Fibroblast of mammary gland (primary cell): ENCODE measurements at regions not wholly inside any gene's neighbourhood (a gene's known extent, or its start where the extent isn't known, plus 50 kb on each side); places are given as distances from the start of the nearest gene placed in this dataset.

ENCODE experiments used
- DNase-seq: peaks from one replicate; pipeline ENCODE4 v3.0.0-alpha.2; 2010; ENCODE audit warnings: low read depth
- H3K4me3 ChIP-seq: 2 replicates; pipeline ENCODE4 v1.5.1; 2011; ENCODE audit warnings: low read depth, mild to moderate bottlenecking, low read length, moderate library complexity; ENCODE audit not compliant: control insufficient read depth
- TF ChIP-seq, protein P1 (sequence below): conservative IDR thresholded peaks from 2 replicates; pipeline ENCODE4 v1.5.1; 2011; ENCODE audit warnings: low read depth, low read length, inconsistent platforms; ENCODE audit not compliant: control insufficient read depth, insufficient read depth

- no peak for DNase-seq
- H3K4me3 ChIP-seq = no peak overlapping the region
- TF ChIP-seq, protein P1, sequence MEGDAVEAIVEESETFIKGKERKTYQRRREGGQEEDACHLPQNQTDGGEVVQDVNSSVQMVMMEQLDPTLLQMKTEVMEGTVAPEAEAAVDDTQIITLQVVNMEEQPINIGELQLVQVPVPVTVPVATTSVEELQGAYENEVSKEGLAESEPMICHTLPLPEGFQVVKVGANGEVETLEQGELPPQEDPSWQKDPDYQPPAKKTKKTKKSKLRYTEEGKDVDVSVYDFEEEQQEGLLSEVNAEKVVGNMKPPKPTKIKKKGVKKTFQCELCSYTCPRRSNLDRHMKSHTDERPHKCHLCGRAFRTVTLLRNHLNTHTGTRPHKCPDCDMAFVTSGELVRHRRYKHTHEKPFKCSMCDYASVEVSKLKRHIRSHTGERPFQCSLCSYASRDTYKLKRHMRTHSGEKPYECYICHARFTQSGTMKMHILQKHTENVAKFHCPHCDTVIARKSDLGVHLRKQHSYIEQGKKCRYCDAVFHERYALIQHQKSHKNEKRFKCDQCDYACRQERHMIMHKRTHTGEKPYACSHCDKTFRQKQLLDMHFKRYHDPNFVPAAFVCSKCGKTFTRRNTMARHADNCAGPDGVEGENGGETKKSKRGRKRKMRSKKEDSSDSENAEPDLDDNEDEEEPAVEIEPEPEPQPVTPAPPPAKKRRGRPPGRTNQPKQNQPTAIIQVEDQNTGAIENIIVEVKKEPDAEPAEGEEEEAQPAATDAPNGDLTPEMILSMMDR = no peak
These were observed 624.8 kb upstream of the LMCD1 start for GRCh38 chr3:7876741-7877297.

GRCh38 chr3:7877312-7877711, 624.3 kb upstream of the LMCD1 start:
- no peak overlapping the region for H3K4me3 ChIP-seq
- DNase-seq = no peak
- TF ChIP-seq, protein P1 = no peak

DNA sequence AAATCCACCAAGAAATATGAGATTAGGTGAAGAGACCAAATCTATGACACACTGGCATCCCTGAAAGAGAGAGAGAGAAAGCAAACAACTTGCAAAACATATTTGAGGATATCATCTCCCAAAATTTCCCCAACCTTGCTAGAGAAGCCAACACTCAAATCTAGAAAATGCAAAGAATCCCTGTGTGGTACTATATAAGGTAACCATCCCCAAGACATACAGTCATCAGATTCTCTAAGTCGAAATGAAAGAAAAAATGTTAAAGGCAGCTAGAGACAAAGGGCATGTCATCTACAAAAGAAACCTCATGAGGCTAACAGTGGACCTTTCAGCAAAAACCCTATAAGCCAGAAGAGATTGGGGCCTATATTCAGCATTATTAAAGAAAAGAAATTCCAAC, 622.1 kb upstream of the LMCD1 start:
- no peak overlapping the region for H3K4me3 ChIP-seq

GRCh38 chr3:7881946-7882345, 619.7 kb upstream of the LMCD1 start:
- no peak for DNase-seq

More for the DNA sequence above, 622.1 kb upstream of the LMCD1 start:
- no peak for DNase-seq
- TF ChIP-seq, protein P1 = no peak

DNA sequence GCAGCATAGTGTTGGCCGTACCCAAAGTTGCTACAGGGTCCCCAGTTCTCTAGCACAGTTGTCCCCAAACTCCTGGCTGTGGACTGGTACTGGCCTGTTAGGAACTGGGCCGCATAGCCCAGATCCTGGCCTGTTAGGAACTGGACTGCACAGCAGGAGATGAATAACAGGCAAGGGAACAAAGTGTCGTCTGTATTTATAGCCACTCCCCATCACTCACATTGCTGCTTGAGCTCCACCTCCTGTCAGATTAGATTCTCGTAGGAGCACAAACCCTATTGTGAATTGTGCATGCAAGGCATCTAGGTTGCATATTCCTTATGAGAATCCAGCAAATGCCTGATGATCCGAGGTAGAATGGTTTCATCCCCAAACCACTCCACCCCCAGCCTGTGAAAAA, 604.0 kb upstream of the LMCD1 start:
- H3K4me3 ChIP-seq = no peak overlapping the region
- TF ChIP-seq, protein P1 = no peak
- no peak for DNase-seq

More at GRCh38 chr3:7881946-7882345, 619.7 kb upstream of the LMCD1 start:
- H3K4me3 ChIP-seq = no peak overlapping the region
- TF ChIP-seq, protein P1 = no peak

GRCh38 chr3:7913283-7913682, 588.3 kb upstream of the LMCD1 start:
- DNase-seq = no peak
- TF ChIP-seq, protein P1 = no peak
- no peak overlapping the region for H3K4me3 ChIP-seq

GRCh38 chr3:7915356-7915755, 586.3 kb upstream of the LMCD1 start:
- DNase-seq = no peak
- H3K4me3 ChIP-seq = no peak overlapping the region
- TF ChIP-seq, protein P1 = no peak
